NCI-H1436 (cell line): ENCODE measurements at regions not wholly inside any gene's neighbourhood (a gene's known extent, or its start where the extent isn't known, plus 50 kb on each side); places are given as distances from the start of the nearest gene placed in this dataset.
"Not testable (repeated sequence)": the region's sequence is repeated elsewhere in the genome, so short reads cannot be mapped to it uniquely, and the experiment has no call there.

Experiments
- DNase-seq: peaks from one replicate; lab custom pipeline; 2025; lab: John Stamatoyannopoulos, UW

DNA sequence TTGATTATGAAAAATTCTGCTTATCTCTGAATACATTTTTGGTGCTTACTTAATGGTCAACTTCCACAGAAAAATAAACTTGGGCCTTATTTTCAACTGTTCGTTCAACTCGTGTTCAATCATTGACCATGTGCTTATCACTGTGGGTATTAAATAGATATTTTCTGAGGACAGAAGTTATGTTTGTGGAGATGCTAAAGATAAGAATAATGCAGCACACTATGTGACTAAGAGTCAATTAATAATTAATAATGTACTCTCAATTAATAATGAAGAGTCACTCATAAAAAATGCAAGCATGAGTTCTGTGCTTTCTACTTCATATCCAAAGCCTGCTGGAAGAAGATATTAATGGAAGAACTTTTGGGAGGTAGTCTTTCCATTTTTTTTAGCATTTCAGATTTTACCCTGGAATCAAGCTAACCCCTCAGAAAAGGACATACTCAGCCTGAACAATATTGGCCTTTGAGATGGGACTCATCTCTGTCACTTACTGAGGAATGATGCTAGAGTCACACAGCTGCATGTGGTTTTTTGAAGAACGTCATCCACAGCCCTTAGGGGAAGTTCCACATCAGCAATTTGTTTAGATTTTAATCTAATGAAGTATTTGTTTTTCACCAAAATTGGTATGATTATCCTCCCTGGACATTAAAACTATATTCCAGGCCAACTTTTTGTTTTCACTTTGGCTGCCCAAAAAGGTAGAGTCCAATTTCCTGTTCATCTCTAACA, 191.9 kb upstream of the CRIM1 start:
- no peak for DNase-seq

DNA sequence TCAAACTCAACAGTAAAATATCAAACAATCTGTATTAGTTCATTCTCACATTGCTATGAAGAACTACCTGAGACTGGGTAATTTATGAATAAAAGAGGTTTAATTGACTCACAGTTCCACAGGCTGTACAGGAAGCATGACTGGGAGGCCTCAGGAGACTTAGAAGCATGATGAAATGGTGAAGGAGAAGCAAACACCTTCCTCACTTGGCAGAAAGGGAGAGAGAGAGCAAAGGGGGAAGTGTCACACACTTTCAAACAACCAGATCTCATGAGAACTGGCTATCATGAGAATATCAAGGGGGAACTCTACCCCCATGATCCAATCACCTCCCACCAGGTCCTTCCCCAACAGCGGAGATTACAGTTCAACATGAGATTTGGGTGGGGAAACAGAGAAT, 198.5 kb upstream of the CRIM1 start:
- DNase-seq = not testable (repeated sequence)

DNA sequence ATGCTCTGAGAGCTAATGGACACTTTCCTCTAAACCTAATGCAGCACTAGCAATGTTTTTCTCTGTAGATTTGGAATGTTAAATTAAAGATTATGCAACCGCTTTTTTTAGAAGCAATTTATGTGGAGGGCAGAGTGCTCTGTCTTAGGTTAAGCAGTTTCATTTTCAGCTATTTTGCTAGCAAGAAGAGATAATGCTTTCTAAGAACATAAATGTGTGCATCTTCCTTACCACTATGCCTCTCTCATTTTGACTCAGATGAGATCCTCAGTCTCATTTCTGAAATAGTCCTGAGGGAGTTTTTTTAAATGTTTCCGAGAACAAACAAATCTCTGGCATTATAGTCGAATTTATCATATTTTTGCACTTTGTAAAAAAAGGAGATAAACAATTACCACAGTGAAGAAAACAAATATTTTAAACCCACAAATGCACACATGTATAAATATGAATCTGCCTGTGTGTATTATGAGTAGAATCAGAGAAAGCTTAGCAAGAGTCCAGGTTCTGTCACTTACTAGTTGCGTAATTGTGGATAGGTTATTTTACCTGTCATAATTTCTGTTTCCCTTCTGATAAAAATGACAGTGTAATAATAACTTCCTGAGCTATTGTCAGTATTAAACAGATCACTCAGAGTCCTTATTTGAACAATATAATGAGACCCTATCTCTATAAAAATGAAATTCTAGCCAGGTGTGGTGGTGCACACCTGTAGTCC, 207.7 kb upstream of the CRIM1 start:
- no peak for DNase-seq

DNA sequence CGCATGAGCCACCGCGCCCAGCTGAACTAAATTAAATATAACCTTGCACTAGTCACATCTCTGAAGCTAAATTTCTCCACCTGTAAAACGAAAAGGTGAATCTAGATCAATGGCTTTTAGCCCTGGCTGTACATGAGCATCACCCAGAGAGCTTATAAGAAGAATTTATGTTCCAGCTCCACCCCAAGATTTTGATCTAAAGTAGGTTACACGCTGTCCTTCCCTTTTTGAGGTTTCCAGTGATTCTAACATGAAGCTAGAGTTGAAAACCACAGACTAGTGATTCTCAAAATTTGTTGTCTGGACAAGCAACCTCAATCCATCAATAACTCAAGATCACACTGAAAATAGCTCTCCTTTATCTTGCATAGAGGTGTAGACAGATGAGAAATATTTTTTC, 208.8 kb upstream of the CRIM1 start:
- no peak for DNase-seq

DNA sequence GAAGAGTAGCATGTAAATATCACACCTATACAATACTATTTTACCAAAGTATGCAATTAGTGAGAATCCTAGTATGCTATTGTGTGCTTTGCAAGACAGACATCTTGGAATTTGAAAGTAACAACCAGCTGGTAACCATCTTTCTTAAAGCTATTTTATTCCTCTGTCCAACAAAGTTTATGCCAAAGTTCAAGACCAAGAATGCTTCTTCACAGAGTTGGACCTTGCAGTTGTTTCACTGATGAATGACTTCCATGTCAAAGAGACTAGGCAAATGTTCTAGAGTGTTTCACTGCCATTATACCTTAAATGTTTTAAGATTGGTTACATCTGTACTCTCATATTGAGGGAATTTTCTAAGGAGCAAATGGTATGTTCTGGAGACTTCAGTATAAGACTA, 215.2 kb upstream of the CRIM1 start:
- DNase-seq = no peak

DNA sequence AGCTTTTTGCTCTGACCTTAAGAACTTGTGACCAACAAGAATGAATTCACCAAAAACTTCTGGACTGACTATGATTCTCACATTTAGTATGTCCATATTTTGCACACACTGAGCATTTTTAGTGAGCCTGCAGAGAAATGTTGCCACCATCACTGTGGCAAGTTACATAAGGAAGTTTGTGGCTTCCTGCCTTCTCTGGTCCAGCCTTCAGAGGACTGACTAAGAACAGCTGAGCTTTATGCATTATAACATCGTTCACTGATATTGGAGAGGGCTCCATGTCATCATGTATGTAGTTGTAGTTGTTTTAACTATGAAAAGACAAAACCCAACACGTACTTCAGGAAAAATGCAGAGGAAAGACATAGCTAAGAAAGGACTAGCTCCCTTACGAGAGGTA, 218.0 kb upstream of the CRIM1 start:
- DNase-seq = no peak

DNA sequence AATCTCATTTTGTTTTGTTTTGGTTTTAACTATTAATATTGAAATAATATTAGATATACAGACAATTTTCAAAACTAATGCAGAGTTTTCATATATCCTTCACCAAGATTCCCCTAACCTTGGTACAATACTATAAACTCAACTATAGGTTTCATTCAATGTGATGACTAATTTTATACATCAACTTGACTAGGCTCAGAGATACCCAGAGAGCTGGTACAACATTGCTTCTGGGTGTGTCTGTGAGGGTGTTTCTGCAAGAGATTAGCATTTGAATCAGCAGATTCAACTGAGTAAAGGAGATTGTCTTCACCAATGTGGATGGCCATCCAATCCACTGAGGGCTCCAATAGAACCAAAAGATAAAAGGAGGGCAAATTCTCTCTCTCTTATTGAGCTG, 221.3 kb upstream of the CRIM1 start:
- no peak for DNase-seq

DNA sequence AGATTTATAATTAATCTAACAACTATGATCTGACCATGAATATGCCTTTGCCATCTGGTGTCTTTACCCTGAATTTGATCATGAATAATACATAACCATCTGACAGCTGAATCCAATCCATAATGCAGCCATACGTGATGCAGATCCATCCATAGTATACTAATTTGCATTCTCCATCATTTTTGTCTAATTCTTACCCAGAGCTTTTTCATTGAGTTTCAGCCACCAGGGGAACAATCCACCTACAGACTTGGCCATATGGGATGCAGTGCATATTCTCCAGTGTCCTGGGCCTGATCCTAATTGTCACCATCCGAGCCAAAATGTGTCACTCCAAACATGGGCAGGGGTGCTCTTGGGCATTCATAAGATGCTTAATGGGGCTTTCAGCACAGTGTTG, 227.2 kb upstream of the CRIM1 start:
- DNase-seq = no peak

DNA sequence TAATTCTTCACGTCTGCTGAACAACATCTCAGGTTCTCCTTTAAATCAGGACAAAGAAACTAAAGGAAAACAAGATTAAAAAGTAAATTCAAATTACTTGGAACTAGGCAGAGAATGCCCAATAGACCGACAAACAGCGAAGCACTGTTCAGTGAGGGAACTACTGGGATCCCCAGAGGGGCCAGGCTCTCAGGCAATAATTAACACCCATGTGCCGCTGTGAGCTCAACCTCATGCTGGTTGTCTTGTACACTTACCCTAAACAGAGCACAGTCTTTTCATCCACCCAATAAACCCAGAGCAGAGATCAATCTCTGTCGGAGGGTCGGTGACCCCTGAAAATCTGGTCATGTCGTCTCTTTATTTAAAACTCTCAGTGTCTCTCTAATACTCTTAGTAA, 229.9 kb upstream of the CRIM1 start:
- no peak for DNase-seq

DNA sequence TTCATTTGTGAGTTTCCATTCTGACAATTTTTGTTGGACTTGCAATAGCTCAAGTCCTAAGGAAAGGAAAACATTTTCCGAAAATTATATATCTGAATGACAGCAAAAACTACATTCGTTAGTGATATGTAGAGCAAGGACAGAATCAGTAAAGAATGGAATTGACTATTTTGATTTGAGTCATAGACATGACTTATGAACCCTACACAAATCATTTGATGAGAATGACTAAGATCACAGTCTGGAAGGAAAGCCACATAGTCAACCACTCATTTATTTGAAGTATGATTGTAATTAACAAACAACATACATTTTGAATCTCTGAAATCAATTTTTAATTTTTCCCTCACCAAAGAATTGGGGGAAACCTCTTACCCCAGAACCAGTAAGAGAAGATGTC, 231.6 kb upstream of the CRIM1 start:
- DNase-seq = no peak

DNA sequence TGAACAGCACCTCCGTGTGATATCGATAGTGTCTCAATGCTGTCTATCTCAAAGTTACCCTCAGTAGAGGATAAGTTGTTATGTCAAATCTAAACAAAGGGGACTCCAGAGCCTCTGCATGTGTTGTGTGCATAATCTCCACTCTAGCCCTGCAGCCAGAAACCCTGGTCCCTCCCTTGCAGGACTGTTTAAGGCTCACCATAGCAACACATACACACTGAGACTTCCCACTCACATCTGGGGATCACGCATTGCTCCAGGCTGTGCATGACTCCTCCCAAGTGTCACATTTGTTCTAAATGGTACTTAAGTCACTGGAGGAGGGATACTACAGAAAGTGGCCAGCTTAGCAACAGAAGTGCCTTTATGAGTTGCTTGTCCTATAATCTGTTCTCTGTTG, 258.6 kb upstream of the CRIM1 start:
- DNase-seq = no peak

DNA sequence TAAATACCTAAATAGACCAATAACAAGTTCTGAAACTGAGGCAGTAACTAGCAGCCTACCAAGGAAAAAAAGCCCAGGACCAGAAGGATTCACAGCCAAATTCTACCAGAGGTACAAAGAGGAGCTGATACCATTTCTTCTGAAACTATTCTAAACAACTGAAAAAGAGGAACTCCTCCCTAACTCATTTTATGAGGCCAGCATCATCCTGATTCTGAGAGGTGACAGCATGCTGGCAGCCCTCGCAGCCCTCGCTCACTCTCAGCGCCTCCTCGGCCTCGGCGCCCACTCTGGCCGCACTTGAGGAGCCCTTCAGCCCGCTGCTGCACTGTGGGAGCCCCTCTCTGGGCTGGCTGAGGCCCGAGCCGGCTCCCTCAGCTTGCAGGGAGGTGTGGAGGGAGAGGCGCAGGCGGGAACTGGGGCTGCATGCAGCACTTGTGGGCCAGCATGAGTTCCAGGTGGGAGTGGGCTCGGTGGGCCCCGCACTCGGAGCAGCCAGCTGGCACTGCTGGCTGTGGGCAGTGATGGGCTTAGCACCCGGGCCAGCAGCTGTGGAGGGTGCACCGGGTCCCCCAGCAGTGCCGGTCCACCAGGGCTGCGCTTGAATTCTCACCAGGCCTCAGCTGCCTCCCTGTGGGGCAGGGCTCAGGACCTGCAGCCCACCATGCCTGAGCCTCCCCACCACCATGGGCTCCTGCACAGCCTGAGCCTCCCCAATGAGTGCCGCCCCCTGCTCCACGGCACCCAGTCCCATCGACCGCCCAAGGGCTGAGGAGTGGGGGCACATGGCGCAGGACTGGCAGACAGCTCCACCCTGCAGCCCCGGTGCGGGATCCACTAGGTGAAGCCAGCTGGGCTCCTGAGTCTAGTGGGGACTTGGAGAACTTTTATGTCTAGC, 263.5 kb upstream of the CRIM1 start:
- not testable (repeated sequence) for DNase-seq

DNA sequence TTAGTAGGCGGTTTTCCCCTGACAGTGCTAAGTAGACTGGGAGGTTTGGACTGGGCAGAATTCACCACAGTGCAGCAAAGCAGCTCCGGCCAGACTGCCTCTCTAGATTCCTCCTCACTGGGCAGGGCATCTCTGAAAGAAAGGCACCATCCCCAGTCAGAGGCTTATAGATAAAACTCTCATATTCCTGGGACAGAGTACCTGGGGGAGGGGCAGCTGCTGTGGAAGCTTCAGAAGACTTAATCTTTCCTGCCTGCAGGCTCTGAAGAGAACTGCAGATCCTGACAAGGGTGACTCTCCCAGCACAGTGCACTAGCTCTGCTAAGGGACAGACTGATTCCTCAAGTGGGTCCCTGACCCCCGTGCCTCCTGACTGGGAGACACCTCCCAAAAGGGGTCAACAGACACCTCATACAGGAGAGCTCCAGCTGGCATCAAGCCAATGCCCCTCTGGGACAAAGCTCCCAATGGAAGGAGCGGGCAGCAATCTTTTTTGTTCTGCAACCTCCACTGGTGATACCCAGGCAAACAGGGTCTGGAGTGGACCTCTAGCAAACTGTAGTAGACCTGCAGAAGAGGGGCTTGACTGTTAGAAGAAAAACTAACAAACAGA, 266.8 kb upstream of the CRIM1 start:
- DNase-seq = no peak

DNA sequence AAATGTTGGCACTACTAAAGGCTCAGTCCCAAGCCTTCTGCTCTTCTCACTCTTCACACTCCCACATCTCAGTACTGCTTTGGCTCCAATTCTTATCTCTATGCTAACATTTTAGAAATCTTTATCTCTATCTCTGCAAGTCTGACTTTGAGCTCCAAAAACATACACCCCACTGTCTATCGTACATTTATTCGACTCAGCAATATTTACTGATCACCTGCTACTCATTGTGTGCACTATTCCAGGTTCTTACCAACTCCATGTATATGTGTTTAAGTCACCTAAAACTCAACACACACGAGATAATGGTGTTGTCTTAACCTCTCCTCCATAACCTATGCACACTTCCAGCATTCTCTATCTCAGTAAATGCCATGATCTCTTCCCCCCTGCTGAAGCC, 268.2 kb upstream of the CRIM1 start:
- no peak for DNase-seq

DNA sequence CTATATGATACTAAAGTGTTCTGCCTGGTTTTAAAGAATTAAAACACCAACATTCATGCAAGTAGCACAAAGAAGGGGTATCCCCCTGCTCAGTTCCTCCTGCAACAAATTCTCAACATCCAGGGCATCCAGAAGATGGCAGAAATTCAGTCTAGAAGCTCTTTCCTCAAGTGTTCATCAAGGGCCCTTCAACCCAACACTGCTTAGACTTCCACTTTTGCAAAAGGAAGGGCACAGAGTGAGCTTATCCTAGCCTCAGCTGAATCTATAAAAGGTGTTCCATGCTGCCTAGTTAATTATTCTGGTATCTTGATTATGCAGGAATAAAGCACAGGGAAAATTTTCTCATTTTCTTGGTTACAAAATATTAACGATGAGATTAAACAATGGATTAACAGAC, 275.8 kb upstream of the CRIM1 start:
- DNase-seq = no peak

DNA sequence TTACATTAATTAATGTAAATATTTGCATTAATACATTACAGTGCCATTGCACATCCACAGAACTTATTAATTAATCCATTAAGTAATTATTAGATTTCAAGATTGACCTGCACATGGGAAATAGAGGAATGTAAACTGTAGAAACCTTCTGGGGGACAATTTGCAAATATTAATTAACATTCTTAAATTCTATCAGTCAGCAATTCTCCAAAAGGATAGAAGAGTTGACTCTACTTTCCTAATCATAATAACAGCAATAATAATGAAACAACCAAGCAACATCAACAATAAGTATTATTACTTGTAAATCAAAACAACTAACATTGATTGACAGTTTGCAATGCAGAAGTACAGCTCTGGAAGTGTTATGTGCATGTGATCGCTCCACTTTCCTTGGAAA, 281.6 kb upstream of the CRIM1 start:
- DNase-seq = no peak

DNA sequence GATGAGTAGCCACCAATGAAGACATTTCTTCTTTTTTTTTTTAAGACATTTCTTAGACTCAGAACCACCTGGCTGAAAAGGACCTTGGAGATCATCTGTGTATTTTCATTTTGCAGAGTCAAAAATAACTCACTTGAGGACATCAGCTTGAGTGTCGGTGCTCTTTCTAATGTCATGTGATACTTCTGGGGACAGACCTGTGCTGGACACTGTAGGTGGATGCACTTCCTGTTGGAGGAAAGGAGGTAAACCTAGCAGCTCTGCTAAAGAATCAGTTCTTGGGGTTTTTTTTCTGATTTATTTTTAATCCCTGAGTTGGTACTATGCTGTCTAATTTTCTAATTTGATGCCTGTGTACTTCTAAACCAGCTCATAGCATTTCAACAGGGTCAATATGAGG, 283.9 kb upstream of the CRIM1 start:
- DNase-seq = no peak

DNA sequence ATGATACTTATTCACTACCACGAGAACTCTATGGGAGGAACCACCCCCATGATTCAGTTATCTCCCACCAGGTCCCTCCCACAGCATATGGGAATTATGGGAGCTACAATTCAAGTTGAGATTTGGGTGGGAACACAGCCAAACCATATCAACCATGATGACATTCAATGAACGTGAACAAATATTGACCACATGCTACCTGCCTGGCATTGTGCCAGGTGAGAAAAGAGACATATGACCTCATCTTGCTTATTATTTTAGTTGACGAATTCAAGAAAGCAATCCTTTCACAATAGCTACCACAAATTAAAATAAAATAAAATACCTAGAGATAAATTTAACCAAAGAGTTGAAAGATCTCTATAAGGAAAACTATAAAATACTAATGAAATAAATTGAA, 286.5 kb upstream of the CRIM1 start:
- DNase-seq = no peak

DNA sequence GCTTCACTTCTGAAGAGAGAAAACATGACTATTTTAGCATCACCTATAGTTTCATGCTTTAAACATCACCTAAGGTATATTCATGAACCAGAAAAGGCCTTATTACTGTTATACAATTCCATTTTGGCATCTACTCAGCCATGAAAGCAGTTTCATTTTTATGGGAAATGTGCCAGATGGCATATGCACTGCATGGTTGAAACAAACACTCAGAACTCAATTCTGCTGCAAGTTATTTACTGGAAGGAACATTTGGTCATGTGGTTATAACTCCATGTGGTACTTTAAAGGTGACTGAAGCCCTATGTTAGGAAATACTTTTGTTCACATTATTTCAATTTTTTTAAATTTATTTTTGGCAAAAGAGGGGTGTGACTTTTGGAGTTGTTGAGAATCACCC, 287.5 kb upstream of the CRIM1 start:
- no peak for DNase-seq

DNA sequence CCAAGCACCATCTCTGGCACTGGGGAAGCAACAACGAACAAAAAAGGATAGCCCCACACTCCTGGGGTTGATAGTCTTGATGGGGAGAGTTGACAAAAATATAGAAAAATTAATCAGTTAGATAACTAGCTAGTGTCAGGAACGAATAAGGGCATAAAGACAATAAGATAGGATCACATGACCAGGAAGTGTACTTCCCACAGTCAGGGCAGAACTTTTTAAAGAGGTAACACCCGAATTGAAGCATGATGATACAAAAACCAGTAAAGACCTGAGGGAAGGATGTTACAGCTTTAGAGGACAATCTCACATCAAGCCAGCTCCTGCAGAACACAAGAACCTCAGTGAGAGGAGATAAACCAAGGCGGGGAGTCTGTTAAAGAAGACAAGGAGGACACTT, 295.4 kb upstream of the CRIM1 start:
- DNase-seq = no peak

DNA sequence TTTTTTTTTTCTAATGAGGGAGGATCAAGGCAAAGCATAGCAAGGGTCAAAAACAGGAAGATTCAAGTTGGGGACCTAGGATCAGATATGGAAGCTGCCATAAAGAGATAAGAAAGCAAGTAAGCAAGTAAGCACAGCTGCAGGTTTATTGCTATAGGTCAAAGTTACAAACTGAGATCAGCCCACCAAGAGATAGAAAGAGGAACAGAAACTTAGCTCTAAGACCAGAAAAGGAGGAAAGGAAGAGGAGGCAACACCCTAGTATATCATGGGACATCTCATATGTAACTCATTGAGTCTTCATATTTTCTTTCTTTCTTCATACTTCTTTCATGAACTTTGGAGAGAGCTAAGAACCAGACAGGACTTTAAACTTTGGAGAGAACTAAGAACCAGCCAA, 295.9 kb upstream of the CRIM1 start:
- DNase-seq = no peak

DNA sequence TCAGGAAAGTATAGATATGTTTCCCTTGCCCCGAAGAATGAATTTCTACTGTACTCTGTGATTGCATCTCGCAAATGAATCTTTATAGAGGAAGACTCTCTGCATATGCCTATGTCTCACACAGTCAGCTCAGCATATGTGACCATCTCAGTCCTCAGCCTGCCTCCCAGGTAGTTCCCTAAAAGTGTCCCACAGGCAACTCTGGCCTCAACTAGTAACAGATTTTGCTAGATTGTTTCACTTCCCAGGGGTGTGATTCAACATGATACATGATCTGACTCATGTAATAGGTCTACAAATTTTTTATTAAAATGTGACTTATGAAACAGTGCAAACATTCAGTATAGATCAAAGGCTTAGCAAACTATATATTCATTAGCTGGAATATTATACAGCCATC, 296.6 kb upstream of the CRIM1 start:
- DNase-seq = no peak

DNA sequence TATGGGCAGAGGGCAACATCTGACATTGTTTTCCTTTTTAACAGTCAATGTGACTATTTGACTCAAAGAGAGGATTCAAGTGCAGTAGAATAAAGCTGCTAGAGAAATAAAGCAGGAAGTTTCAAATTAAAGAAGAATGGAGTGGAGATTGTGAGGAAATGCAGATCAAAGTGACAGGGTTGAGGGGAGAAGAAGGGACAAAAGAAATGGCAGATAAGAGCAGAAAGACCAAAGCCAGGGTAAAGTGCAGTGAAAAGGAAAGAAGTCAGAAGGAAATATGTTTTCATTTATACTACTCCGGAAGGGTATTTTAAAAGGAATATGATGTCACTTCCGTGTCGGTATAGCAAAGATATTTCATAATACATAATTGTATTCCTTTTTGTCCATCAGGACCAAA, 297.5 kb upstream of the CRIM1 start:
- no peak for DNase-seq
